ENCODE measurements at regions not wholly inside any gene's neighbourhood (a gene's known extent, or its start where the extent isn't known, plus 50 kb on each side); places are given as distances from the start of the nearest gene placed in this dataset.

DNA sequence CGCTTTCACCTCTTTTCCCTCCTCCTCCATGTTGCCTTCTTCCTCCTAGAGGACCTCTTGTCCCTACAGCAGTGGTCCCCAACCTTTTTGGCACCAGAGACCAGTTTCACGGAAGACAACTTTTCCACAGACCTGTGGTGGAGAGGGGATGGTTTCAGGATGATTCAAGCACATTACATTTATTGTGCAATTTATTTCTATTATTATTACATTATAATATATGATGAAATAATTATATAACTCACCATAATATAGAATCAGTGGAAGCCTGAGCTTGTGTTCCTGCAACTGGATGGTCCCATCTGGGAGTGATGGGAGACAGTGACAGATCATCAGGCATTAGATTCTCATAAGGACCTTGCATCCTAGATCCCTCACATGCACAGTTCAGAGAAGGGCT lies 152.2 kb upstream of the NCKAP5 start:
- TF ChIP-seq POLR2AphosphoS5 (IDR thresholded peaks at IDR 0.05) = no peak
- no peak for TF ChIP-seq POLR2A (IDR thresholded peaks at IDR 0.05)
- TF ChIP-seq, protein P1, sequence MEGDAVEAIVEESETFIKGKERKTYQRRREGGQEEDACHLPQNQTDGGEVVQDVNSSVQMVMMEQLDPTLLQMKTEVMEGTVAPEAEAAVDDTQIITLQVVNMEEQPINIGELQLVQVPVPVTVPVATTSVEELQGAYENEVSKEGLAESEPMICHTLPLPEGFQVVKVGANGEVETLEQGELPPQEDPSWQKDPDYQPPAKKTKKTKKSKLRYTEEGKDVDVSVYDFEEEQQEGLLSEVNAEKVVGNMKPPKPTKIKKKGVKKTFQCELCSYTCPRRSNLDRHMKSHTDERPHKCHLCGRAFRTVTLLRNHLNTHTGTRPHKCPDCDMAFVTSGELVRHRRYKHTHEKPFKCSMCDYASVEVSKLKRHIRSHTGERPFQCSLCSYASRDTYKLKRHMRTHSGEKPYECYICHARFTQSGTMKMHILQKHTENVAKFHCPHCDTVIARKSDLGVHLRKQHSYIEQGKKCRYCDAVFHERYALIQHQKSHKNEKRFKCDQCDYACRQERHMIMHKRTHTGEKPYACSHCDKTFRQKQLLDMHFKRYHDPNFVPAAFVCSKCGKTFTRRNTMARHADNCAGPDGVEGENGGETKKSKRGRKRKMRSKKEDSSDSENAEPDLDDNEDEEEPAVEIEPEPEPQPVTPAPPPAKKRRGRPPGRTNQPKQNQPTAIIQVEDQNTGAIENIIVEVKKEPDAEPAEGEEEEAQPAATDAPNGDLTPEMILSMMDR (IDR thresholded peaks at IDR 0.05) = no peak

Data from gastroesophageal sphincter (tissue), 3 donors.